Neural progenitor cell (in vitro differentiated cells): ENCODE measurements at regions not wholly inside any gene's neighbourhood (a gene's known extent, or its start where the extent isn't known, plus 50 kb on each side); places are given as distances from the start of the nearest gene placed in this dataset.

Source experiments
- CTCF ChIP-seq: fragments of 200-600 bp; sonication (generic); IDR thresholded peaks from 2 replicates; pipeline ENCODE4 v1.5.1; 2017; ENCODE audit warnings: antibody characterized with exemption, mild to moderate bottlenecking
- EZH2 ChIP-seq: fragments of 200-600 bp; sonication (generic); IDR thresholded peaks from 2 replicates; pipeline ENCODE4 v1.6.1; 2017; ENCODE audit warnings: antibody characterized with exemption, mild to moderate bottlenecking, moderate library complexity

DNA sequence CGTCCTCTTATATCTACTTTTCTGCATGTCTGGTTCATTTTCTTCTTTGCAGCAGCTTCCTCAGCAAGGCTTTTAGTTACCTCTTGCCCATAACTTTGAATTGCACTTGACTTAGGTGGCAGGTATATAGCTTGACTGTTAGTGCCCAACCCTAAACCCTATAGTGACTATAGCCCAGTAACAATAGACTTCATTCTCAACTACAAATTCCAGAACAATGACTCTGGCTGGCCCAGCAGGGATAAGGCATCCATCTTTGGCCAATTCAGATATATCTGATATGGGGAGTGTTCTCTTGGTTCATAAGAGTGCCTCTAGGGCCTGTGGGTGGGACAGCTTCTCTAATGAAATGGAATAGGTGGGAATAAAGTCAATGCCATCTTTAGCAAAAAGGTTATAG lies 246.2 kb downstream of the DMRT2 start:
- TF ChIP-seq CTCF (no peak), EZH2 (no peak)
